Gastroesophageal sphincter (tissue), 3 donors: ENCODE measurements at regions not wholly inside any gene's neighbourhood (a gene's known extent, or its start where the extent isn't known, plus 50 kb on each side); places are given as distances from the start of the nearest gene placed in this dataset.

Experiments
- CTCF ChIP-seq, 4 experiments: fragments of 200-600 bp in 2 of 4; fragments of 450-650 bp in 2 of 4; sonication (generic) in 1 of 4; IDR thresholded peaks; one replicate each; pipeline ENCODE4 v1.5.1; 2017 to 2019; ENCODE audit warnings: antibody characterized with exemption in 4 of 4, mild to moderate bottlenecking in 2 of 4, moderate library complexity in 2 of 4
- EP300 ChIP-seq: sonication (generic); formaldehyde crosslinking; IDR thresholded peaks from one replicate; pipeline ENCODE4 v1.6.1; 2017; ENCODE audit warnings: antibody characterized with exemption, mild to moderate bottlenecking
- POLR2A ChIP-seq, 2 donors: fragments of 450-650 bp; IDR thresholded peaks; one replicate each; pipeline ENCODE4 v1.6.1; 2017; ENCODE audit warnings: antibody characterized with exemption in 2 of 2, mild to moderate bottlenecking in 2 of 2, moderate library complexity in 1 of 2

DNA sequence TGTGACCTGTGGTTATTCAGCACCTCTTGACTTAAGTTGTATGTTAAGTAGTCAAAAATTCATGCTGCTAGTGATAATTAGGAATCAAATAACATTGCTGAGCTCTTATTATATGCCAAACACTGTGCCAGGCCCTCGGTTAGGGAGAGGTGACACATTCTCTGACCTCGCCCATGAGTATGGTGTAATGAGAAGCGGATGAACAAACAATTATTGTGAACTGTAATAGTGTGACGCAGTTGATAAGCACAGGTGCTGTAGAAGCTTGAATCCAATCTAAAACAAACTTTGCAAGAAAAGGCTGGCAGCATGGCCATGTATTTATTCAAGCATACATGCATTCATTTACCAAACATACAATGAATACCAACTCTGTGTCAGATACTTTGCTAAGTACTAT is 303.5 kb upstream of the HS3ST1 start:
- TF ChIP-seq EP300 (no peak), CTCF (IDR thresholded peaks at IDR 0.05) (no peak), POLR2A (IDR thresholded peaks at IDR 0.05) (no peak)
